ENCODE measurements at regions not wholly inside any gene's neighbourhood (a gene's known extent, or its start where the extent isn't known, plus 50 kb on each side); places are given as distances from the start of the nearest gene placed in this dataset.

DNA sequence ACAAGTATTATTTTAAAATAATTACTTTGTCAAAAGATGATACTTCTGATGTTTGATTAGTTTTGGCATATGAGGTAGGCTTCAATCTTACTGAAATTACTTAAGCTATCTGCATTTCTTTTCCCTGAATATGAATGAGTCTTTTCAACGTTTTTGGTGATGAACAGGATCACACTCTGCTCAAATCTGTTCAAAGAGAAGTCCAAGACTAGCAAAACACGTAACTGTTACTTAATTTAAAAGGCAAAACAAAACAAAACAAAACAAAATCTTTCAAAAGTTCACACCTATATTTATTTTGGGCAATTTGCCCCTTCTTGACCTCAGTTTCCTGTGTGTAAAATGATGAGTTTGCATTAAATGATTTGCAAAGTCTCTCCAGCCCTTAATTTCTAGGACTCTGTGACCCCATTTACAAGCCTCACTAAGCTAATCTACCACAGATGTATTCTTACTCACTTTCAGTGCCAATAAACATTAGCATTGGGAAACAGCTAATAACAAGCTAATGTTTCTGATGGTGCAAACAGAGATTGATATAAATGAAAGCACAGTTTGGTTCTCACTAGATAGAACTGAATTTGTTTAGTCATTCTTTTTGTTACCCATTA, 865.4 kb downstream of the LTN1 start:
- Histone ChIP-seq H3K36me3 (ENCODE audit: control insufficient read depth in 2 of 2, extremely low read depth in 1 of 2, insufficient read depth in 2 of 2, low read length in 2 of 2) (no peaks in the 10 kb centered on the region), H3K27me3 (ENCODE audit: control insufficient read depth in 2 of 2, insufficient read depth in 2 of 2, low read length in 2 of 2) (no peaks in the 10 kb centered on the region), H3K4me3 (replicated peaks in 1 of 3; ENCODE audit: insufficient read depth in 1 of 3, low read depth in 1 of 3, low read length in 3 of 3) (no peak overlapping the region), H3K27ac (ENCODE audit: insufficient read depth, low read depth, low read length) (no peak overlapping the region), H3K4me1 (ENCODE audit: control insufficient read depth, extremely low read depth, insufficient read depth, low read length) (no peaks in the 10 kb centered on the region), H4K20me1 (replicated peaks; ENCODE audit: control insufficient read depth, extremely low read depth, insufficient read depth, low read length) (no peaks in the 10 kb centered on the region), H3K79me2 (ENCODE audit: control insufficient read depth, insufficient read depth, low read length) (no peaks in the 10 kb centered on the region), H3K9ac (replicated peaks; ENCODE audit: extremely low read depth, insufficient read depth, low read length) (no peak overlapping the region), H2AFZ (ENCODE audit: low read depth, low read length) (no peak overlapping the region), H3K4me2 (ENCODE audit: insufficient read depth, low read length) (no peak overlapping the region), H3K9me1 (replicated peaks; ENCODE audit: control insufficient read depth, extremely low read depth, insufficient read depth, low read length) (no peaks in the 10 kb centered on the region), H3K9me3 (replicated peaks; ENCODE audit: control insufficient read depth, insufficient read depth, low read length) (no peaks in the 10 kb centered on the region)
- CTCF ChIA-PET, result no interaction called here
- dilution Hi-C loops (cut with MboI; ENCODE audit: extremely low pct_ligation_motif_present, low sequenced_read_pairs), result no loop called here
- intact Hi-C loops (cut with micrococcal nuclease), result no loop called here
- no peak for TF ChIP-seq GATA2 (IDR thresholded peaks at IDR 0.05; ENCODE audit: insufficient read depth, insufficient read length, low read depth, low read length)
- TF ChIP-seq POLR2AphosphoS5 (IDR thresholded peaks at IDR 0.05; ENCODE audit: insufficient read depth, low read depth, low read length), result no peak
- TF ChIP-seq MYC (IDR thresholded peaks at IDR 0.05; ENCODE audit: low read depth, low read length), result no peak
- TF ChIP-seq FOS (IDR thresholded peaks at IDR 0.05; ENCODE audit: borderline replicate concordance, insufficient read depth, low read length), result no peak
- TF ChIP-seq EZH2 (IDR thresholded peaks at IDR 0.05; ENCODE audit: borderline replicate concordance, low read depth, low read length, severe bottlenecking), result no peak
- TF ChIP-seq, protein P1, sequence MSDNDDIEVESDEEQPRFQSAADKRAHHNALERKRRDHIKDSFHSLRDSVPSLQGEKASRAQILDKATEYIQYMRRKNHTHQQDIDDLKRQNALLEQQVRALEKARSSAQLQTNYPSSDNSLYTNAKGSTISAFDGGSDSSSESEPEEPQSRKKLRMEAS (IDR thresholded peaks at IDR 0.05; ENCODE audit: insufficient read depth, insufficient read length), result no peak
- TF ChIP-seq, protein P2, sequence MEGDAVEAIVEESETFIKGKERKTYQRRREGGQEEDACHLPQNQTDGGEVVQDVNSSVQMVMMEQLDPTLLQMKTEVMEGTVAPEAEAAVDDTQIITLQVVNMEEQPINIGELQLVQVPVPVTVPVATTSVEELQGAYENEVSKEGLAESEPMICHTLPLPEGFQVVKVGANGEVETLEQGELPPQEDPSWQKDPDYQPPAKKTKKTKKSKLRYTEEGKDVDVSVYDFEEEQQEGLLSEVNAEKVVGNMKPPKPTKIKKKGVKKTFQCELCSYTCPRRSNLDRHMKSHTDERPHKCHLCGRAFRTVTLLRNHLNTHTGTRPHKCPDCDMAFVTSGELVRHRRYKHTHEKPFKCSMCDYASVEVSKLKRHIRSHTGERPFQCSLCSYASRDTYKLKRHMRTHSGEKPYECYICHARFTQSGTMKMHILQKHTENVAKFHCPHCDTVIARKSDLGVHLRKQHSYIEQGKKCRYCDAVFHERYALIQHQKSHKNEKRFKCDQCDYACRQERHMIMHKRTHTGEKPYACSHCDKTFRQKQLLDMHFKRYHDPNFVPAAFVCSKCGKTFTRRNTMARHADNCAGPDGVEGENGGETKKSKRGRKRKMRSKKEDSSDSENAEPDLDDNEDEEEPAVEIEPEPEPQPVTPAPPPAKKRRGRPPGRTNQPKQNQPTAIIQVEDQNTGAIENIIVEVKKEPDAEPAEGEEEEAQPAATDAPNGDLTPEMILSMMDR (IDR thresholded peaks at IDR 0.05; ENCODE audit: extremely low read depth in 1 of 2, insufficient read depth in 1 of 2, low read depth in 1 of 2, low read length in 2 of 2), result no peak
- no peak for TF ChIP-seq POLR2A (IDR thresholded peaks at IDR 0.05; ENCODE audit: low read depth, low read length)
- no peak for TF ChIP-seq JUN (IDR thresholded peaks at IDR 0.05; ENCODE audit: borderline replicate concordance, insufficient read depth, insufficient read length, low read depth)
- DNase-seq (ENCODE audit: low read depth, low spot score) (no peak), FAIRE-seq (no peak)
- POLR2A ChIA-PET, result no interaction called here
- no TSS peak for BruUV-seq (replicated peaks)
